ENCODE measurements at regions not wholly inside any gene's neighbourhood (a gene's known extent, or its start where the extent isn't known, plus 50 kb on each side); places are given as distances from the start of the nearest gene placed in this dataset.

GRCh38 chr13:99055281-99055680 lies 77.4 kb upstream of the DOCK9 start:
- no peak for DNase-seq (ENCODE audit: low read depth in 2 of 2)

GRCh38 chr13:99055735-99056134 lies 77.9 kb upstream of the DOCK9 start:
- DNase-seq (ENCODE audit: low read depth in 2 of 2), result no peak

GRCh38 chr13:99056381-99057014 lies 78.6 kb upstream of the DOCK9 start:
- no peak for DNase-seq (ENCODE audit: low read depth in 2 of 2)

- no peak for DNase-seq (ENCODE audit: low read depth in 2 of 2)
Measured at GRCh38 chr13:99057310-99057975, 79.6 kb upstream of the DOCK9 start.

- DNase-seq (ENCODE audit: low read depth in 2 of 2), result no peak
Measured at GRCh38 chr13:99058527-99059495, 80.9 kb upstream of the DOCK9 start.

GRCh38 chr13:99059498-99060075 lies 81.7 kb upstream of the DOCK9 start:
- no peak for DNase-seq (ENCODE audit: low read depth in 2 of 2)

GRCh38 chr13:99061411-99061810 lies 83.5 kb upstream of the DOCK9 start:
- DNase-seq (ENCODE audit: low read depth in 2 of 2), result no peak

- no peak for DNase-seq (ENCODE audit: low read depth in 2 of 2)
Measured at GRCh38 chr13:99062593-99062992, 84.7 kb upstream of the DOCK9 start.

- no peak for DNase-seq (ENCODE audit: low read depth in 2 of 2)
Measured at GRCh38 chr13:99063178-99063577, 85.3 kb upstream of the DOCK9 start.

- no peak for DNase-seq (ENCODE audit: low read depth in 2 of 2)
Measured at GRCh38 chr13:99063952-99064351, 86.1 kb upstream of the DOCK9 start.

GRCh38 chr13:99064624-99065234 lies 86.9 kb upstream of the DOCK9 start:
- no peak for DNase-seq (ENCODE audit: low read depth in 2 of 2)

GRCh38 chr13:99065235-99066015 lies 87.6 kb upstream of the DOCK9 start:
- DNase-seq (ENCODE audit: low read depth in 2 of 2), result no peak

GRCh38 chr13:99066219-99066618 lies 88.4 kb upstream of the DOCK9 start:
- no peak for DNase-seq (ENCODE audit: low read depth in 2 of 2)

- DNase-seq (ENCODE audit: low read depth in 2 of 2), result no peak
Measured at GRCh38 chr13:99067159-99067985, 89.5 kb upstream of the DOCK9 start.

GRCh38 chr13:99071211-99071610 lies 93.3 kb upstream of the DOCK9 start:
- no peak for DNase-seq (ENCODE audit: low read depth in 2 of 2)

GRCh38 chr13:99071666-99072065 lies 93.8 kb upstream of the DOCK9 start:
- DNase-seq (ENCODE audit: low read depth in 2 of 2), result no peak

- DNase-seq (ENCODE audit: low read depth in 2 of 2), result no peak
Measured at GRCh38 chr13:99072356-99072755, 94.5 kb upstream of the DOCK9 start.

GRCh38 chr13:99072941-99073340 lies 95.1 kb upstream of the DOCK9 start:
- no peak for DNase-seq (ENCODE audit: low read depth in 2 of 2)

GRCh38 chr13:99074693-99075092 lies 96.8 kb upstream of the DOCK9 start:
- no peak for DNase-seq (ENCODE audit: low read depth in 2 of 2)

Measured in stimulated activated CD4-positive, alpha-beta T cell treated with anti-CD3 and anti-CD28 coated beads, Interleukin-12 subunit alpha, Interleukin-12 subunit beta, amount 100 ng/mL, for 24 hours (primary cell).